ENCODE measurements at regions not wholly inside any gene's neighbourhood (a gene's known extent, or its start where the extent isn't known, plus 50 kb on each side); places are given as distances from the start of the nearest gene placed in this dataset.

DNA sequence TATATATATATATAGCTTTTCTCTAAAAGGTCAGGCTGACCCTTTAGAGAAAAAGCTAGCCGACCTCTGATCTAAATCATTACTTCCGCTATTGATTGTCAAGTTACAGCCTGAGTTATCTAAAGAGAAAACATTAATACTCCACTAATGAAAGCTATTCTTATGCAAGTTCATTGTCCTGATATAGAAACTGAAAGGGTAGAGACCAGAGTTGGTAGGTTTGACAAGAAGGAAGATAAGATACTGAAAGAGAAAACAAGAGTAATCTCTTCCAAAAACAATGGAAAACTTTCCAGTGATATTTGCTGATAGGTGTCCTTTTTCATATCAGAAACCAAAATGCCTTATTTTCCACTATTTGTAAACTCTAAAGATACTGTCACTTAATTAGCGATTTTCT is 62.8 kb upstream of the SLC39A10 start (continued):
- TF ChIP-seq TAF7 (optimal IDR thresholded peaks at IDR 0.05; ENCODE audit: borderline replicate concordance, low read depth, low read length), result no peak
- no peak for TF ChIP-seq HDAC6 (IDR thresholded peaks at IDR 0.05; ENCODE audit: low read depth, low read length)
- no peak for TF ChIP-seq SIN3A (conservative IDR thresholded peaks at IDR 0.05 in 1 of 2, IDR thresholded peaks at IDR 0.05 in 1 of 2; ENCODE audit: low read depth in 1 of 2, low read length in 2 of 2)
- no peak for TF ChIP-seq SP1 (IDR thresholded peaks at IDR 0.05; ENCODE audit: low read depth, low read length)
- TF ChIP-seq JUN (IDR thresholded peaks at IDR 0.05; ENCODE audit: low read depth, low read length), result no peak
- no peak for TF ChIP-seq KDM1A (IDR thresholded peaks at IDR 0.05; ENCODE audit: borderline replicate concordance, low read length)
- TF ChIP-seq NRF1 (IDR thresholded peaks at IDR 0.05; ENCODE audit: low read depth, low read length), result no peak
- TF ChIP-seq, protein P1, sequence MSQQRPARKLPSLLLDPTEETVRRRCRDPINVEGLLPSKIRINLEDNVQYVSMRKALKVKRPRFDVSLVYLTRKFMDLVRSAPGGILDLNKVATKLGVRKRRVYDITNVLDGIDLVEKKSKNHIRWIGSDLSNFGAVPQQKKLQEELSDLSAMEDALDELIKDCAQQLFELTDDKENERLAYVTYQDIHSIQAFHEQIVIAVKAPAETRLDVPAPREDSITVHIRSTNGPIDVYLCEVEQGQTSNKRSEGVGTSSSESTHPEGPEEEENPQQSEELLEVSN (IDR thresholded peaks at IDR 0.05), result no peak
